NOMO-1 treated with dmso at 0.1 percent for 144 hours (cell line): ENCODE measurements at regions not wholly inside any gene's neighbourhood (a gene's known extent, or its start where the extent isn't known, plus 50 kb on each side); places are given as distances from the start of the nearest gene placed in this dataset.

ENCODE experiments used
- DNase-seq: peaks from one replicate; lab custom pipeline; 2025; ENCODE audit not compliant: unreplicated experiment; lab: John Stamatoyannopoulos, UW

DNA sequence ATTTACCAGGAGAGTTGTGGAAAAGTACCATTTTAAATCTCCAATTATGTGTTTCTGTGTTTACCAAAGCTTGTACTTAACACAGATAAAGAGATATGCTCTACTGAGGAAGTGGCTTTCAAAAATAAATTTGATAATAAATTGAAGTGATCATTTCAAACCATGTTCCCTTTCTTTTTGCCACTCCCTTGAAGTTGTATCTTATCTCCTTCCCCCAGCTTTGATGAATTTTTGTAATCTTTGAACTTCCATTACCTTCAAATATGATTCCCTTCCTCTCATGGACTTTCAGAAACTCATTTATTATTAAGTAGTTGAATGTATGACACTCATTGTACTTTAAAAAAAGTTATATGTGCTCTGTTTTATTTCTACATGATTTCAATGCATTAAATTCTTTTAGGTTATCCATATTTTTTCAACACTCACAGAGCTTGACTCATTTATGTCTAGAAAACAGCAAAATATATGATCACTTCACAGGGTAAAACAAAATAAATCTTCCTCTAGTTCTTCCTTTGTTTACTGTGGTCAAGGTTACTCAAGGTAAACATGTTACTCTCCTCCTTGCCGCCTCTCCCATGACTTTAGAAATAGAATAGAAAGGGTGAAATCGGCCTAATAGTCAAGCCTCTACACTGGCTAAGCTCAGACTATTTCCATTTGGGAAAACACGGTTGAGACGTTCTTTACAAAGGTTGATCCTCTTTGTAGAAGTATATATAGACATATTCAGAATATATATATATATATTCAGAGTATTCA, 251.2 kb upstream of the SPRY2 start:
- DNase-seq, result no peak

- DNase-seq, result no peak
Observed at GRCh38 chr13:80590551-80590950, 249.6 kb upstream of the SPRY2 start.

DNA sequence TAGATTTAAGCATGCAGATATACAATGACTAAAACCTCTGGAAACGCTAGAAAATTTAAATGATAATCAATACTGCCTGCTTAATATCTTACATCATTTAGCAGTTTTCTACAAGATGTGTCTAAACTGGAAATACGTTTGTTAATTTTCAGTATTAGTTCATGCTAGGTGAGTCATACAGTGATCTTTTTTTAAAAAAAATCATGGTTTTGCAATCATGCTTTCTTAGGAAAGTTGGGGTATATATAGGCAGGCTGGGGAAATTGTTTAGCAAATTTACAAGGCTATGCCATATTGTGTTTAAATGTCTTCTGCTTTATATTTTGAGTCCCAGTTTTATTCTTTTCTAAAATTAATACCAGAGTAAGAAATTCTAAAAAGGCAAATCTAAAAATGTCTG, 245.4 kb upstream of the SPRY2 start:
- DNase-seq, result no peak

GRCh38 chr13:80585531-80585930, 244.6 kb upstream of the SPRY2 start:
- DNase-seq, result no peak

- DNase-seq, result no peak
Observed at GRCh38 chr13:80584785-80585184, 243.9 kb upstream of the SPRY2 start.

DNA sequence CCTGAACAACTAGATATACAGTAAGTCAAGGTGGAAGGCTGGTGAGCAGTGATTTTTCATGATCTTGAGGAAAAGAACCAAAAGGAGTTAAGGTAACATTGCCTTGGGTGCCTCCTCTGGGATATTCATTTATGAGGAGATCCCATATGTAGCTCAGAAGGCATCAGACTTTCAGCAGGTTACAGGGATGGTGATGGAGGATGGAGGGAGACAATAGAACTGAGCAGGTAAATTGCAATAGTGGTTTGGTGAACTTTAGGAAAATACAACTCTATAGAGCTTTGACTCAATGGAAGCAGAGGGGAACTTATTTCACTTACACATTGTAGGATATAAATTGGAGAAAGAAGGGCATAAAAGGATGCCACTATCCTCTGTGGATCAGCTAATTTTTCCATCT, 243.4 kb upstream of the SPRY2 start:
- DNase-seq, result no peak

DNA sequence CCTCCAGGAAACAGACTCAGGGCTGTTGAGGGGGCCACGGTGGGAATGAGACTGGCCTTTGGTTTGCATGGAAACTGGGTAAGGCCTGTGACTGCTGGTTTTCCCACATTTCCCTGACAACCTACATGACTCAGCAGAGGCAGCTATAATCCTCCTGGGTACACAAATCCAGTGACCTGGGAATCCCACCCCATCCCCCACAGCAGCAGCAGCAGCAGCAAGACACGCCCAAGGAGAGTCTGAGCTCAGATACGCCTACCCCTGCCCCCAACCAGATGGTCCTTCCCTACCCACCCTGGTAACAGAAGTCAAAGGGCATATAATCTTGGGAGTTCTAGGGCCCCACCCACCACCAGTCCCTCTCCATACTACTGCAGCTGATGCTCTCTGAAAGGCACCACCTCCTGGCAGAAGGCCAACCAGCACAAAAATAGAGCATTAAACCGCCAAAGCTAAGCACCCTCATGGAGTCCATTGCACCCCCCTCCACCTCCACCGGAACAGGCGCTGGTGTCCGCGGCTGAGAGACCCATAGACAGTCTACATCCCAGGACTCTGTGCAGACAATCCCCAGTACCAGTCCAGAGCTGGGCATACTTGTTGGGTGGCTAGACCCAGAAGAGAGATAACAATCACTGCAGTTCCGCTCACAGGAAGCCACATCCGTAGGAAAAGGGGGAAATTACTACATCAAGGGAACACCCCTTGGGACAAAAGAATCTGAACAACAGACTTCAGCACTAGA, 237.2 kb upstream of the SPRY2 start:
- no peak for DNase-seq

DNA sequence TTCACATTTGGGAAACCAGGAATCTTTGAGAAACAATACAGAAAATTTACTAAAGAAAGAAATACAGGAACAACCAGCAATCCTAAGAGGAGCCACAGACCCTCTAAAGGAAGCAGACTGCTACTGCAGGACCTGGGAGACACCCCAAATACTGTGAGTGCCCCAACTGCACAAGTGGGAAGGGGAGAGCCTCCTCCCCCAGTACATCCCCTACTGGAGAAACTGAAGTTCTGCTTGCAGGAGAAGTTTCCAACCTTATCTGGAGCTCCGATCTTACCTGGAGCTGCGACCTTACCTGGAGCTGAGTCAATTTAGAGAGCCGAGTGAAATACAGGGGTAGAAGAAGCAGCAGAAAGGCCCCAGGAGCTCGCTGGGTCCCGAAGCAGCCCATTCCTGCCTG, 236.4 kb upstream of the SPRY2 start:
- no peak for DNase-seq

GRCh38 chr13:80574113-80574850, 233.4 kb upstream of the SPRY2 start:
- no peak for DNase-seq

DNA sequence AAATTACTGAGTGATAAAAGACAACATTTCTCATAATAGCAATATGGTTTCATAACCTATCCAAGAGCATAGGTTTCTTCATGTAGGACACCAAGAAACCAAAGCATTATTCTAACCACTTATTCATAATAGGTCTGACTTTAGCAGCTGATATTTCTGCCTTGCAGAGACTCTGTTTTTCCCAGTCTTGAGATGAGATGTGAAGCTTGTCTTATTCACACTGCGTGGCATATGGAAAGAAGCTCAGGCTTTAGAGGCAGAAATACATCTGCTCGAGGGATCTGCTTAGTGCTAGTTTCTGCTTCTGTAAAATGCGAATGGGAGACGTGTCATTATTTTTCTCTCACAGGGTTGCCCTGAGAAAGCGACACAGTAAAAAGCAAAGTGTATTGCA, 232.0 kb upstream of the SPRY2 start:
- no peak for DNase-seq

GRCh38 chr13:80572308-80572922, 231.5 kb upstream of the SPRY2 start:
- DNase-seq, result no peak

- no peak for DNase-seq
Observed at GRCh38 chr13:80571346-80572307, 230.7 kb upstream of the SPRY2 start.

GRCh38 chr13:80563439-80563838, 222.5 kb upstream of the SPRY2 start:
- no peak for DNase-seq

DNA sequence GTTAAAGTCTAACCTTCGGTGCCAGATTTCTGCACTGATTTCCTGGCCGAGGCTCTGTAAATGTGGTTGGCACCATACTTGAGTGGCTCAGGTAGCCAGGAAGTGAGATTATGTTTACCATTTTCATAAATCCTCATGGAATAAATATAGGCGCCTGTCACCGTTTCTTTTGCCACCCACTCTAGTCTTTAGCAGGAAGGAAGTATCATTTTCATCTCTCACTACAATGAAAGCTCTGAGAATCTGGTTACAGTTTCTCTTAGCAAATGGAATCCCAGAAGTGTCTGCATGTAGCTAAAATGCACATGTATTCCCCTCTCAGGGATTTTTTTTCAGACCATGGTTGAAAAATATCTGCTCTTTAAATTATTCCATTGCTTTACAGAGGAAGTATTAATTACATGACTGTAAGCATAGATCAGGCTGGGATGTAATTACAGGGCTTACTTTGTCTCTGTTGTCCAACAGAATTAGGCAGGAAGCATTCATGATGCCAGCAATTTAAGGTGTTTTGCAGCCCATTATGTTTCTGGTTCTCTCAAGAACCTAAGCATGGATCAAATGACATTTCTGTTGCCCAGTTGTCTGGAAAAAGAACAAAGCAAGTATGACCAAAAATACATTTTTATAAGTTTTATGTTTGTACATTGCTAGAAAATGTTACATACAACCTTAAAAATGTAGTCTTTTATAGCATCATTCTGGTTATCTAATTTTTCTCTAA, 221.7 kb upstream of the SPRY2 start:
- no peak for DNase-seq

DNA sequence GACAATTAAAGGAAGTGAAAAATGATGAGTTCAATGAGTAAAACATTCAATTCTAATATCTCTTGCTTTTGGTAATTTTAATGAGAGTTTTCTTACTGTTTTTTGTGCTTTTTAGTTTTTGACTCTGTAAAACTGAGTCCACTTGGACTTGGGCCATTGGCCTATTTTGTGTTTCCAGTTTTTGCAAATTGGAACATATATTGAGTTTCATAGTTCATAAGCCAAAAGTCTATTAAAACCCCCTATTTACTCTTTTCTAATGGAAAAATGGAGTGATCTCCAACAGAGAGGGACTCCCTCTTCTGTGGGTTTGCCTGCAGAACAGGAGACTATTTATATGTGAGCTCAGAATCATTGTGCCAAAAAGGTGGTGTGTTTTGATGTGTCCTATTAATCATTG, 219.7 kb upstream of the SPRY2 start:
- no peak for DNase-seq

- no peak for DNase-seq
Observed at GRCh38 chr13:80559944-80560343, 219.0 kb upstream of the SPRY2 start.

DNA sequence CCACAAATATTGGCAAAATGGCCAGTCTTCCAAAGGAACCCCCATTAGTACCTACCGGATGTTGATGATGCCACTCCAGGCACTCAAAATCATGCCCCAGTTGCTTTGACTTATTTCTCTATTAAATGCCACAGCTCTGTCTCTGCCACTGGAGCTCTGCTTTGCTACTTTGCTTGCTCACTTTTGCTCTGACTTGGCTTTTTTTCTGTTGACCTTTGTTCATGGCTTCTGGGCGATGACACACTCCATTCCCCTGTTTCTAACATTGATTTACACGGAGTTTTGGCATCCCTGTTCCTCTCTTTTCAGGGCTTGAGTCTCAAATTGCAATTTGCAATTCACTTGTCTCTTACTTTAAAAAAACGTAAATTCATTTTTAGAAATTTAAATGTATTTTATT, 217.1 kb upstream of the SPRY2 start:
- no peak for DNase-seq

DNA sequence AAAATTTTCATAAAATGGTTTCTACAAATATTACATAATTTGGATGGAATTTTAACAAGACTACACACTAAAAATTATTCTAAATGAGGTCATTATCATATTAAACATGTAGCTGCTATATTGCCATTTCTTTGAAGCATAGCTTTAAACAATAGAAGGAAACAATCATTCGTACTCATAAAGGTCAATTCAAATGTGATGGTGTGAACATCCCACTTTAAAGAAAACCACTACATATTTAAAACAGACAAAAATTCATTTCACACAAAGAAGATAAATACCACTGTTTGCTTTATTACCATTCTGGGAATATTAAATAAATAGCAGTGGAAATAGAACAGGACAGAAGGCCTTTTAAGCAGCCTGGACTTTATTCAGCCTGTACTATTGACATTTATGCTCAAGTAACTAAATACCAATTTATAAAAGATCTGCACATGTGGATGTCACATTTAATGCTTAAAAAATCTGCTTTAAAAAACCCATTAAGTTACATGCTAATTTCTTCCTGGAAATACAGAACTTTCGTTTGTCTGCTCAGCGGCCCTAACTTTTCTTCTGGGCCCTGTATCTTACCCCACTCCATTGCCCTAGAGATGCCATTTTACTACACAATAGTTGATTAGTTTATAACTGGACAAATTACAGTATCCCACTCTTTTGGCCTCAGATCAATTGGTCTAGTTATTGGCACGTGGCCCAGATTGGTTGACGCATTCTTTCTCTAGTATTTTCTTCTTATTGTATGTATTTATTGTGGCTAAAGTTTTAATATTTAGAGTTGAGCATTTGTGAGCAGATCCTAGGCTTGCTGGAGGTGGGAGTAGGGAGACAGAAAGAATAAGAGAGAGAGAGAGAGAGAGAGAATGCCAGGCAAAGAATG, 215.1 kb upstream of the SPRY2 start:
- DNase-seq, result no peak
